ENCODE measurements at regions not wholly inside any gene's neighbourhood (a gene's known extent, or its start where the extent isn't known, plus 50 kb on each side); places are given as distances from the start of the nearest gene placed in this dataset.

DNA sequence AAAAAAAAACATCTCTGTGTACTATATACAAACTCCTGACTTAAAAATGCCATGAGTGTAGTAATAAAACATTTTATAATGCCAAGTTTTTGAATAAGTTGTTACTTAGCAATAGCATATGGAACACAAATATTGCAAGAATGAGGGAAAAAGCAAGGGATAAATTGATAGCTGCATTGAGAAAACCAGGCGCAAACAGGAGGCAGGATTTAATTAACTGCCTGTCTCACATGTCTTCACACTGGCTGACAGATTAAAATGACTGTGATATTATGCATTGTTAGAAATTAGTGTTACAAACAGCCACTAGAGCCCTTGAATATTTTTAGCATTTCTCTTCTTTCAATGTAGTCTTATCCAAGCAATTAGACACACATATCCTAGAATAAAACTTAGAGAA, 1817.5 kb upstream of the NUDT12 start:
- no peak overlapping the region for H4K5ac ChIP-seq (ENCODE audit: insufficient read length, low read depth, low read length)
- H3K9ac ChIP-seq (ENCODE audit: extremely low read depth, insufficient read length, low read length): no peak overlapping the region
- no CpG with 5 or more reads among the region's 1 CpG for WGBS (ENCODE audit: extremely low coverage, insufficient read length, low lambda C conversion rate)
- H2BK20ac ChIP-seq (ENCODE audit: low read depth, low read length, poor library complexity, severe bottlenecking): no peak overlapping the region
- TF ChIP-seq, protein P1, sequence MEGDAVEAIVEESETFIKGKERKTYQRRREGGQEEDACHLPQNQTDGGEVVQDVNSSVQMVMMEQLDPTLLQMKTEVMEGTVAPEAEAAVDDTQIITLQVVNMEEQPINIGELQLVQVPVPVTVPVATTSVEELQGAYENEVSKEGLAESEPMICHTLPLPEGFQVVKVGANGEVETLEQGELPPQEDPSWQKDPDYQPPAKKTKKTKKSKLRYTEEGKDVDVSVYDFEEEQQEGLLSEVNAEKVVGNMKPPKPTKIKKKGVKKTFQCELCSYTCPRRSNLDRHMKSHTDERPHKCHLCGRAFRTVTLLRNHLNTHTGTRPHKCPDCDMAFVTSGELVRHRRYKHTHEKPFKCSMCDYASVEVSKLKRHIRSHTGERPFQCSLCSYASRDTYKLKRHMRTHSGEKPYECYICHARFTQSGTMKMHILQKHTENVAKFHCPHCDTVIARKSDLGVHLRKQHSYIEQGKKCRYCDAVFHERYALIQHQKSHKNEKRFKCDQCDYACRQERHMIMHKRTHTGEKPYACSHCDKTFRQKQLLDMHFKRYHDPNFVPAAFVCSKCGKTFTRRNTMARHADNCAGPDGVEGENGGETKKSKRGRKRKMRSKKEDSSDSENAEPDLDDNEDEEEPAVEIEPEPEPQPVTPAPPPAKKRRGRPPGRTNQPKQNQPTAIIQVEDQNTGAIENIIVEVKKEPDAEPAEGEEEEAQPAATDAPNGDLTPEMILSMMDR (conservative IDR thresholded peaks at IDR 0.05): no peak
- H2AFZ ChIP-seq (ENCODE audit: low read length): no peak overlapping the region
- DNase-seq: no peak
- H4K91ac ChIP-seq (ENCODE audit: insufficient read length, low read depth, low read length): no peak overlapping the region
- H3K4me3 Mint-ChIP-seq: no peak overlapping the region
- H4K20me1 ChIP-seq (ENCODE audit: control insufficient read depth, insufficient read depth, insufficient read length): no peaks in the 10 kb centered on the region
- no peak overlapping the region for H3K27ac ChIP-seq (ENCODE audit: insufficient read length, low read depth, low read length)
- H3K4ac ChIP-seq (ENCODE audit: low read depth, low read length): no peak overlapping the region
- no peak overlapping the region for H2AK5ac ChIP-seq (ENCODE audit: insufficient read length, low read length)
- no peaks in the 10 kb centered on the region for H3K27me3 ChIP-seq (ENCODE audit: insufficient read depth, low read length)
- no peak overlapping the region for H3K14ac ChIP-seq (ENCODE audit: insufficient read depth, low read length)
- H3K36me3 Mint-ChIP-seq (ENCODE audit: insufficient read depth in 1 of 3, low read depth in 3 of 3): no peaks in the 10 kb centered on the region; a peak in 1 of 7 replicates
- H2BK15ac ChIP-seq (ENCODE audit: low read depth, low read length): no peak overlapping the region
- no peak overlapping the region for H3T11ph ChIP-seq (ENCODE audit: low read length)
- H3K4me1 ChIP-seq (ENCODE audit: insufficient read depth, low read length): no peaks in the 10 kb centered on the region
- H4K8ac ChIP-seq (replicated peaks; ENCODE audit: insufficient read length, low read depth, low read length): no peak overlapping the region
- H3K23ac ChIP-seq (ENCODE audit: insufficient read length, low read depth, low read length): no peak overlapping the region
- H3K56ac ChIP-seq (ENCODE audit: insufficient read length, low read depth, low read length): no peak overlapping the region
- H3K9me3 ChIP-seq (ENCODE audit: control insufficient read depth, low read depth, low read length): no peaks in the 10 kb centered on the region
- H3K4me1 Mint-ChIP-seq: no peaks in the 10 kb centered on the region
- H3K4me2 ChIP-seq (ENCODE audit: insufficient read depth, insufficient read length, low read length): no peak overlapping the region
- no peaks in the 10 kb centered on the region for H3K23me2 ChIP-seq (ENCODE audit: insufficient read length, low read depth, low read length, poor library complexity, severe bottlenecking)
- H3K27ac Mint-ChIP-seq: no peak overlapping the region
- H3K79me1 ChIP-seq (ENCODE audit: insufficient read depth, low read depth, low read length, poor library complexity, severe bottlenecking): no peaks in the 10 kb centered on the region
- H2BK5ac ChIP-seq (ENCODE audit: insufficient read length, low read length): no peak overlapping the region
- no peak overlapping the region for H2BK12ac ChIP-seq (ENCODE audit: insufficient read length, low read depth, low read length)
- no peaks in the 10 kb centered on the region for H3K27me3 Mint-ChIP-seq (ENCODE audit: low read depth)
- no peak overlapping the region for H3K18ac ChIP-seq (ENCODE audit: insufficient read length, low read depth, low read length)
- peaks cover 0 to 2% of the 10 kb centered on the region in 2 experiments; a peak in 2 of 5 replicates for H3K9me3 Mint-ChIP-seq
- no peaks in the 10 kb centered on the region for H3K79me2 ChIP-seq (ENCODE audit: insufficient read depth, low read length)
- H2BK120ac ChIP-seq (ENCODE audit: low read depth, low read length, poor library complexity, severe bottlenecking): no peak overlapping the region
